CD14-positive monocyte (primary cell): ENCODE measurements at regions not wholly inside any gene's neighbourhood (a gene's known extent, or its start where the extent isn't known, plus 50 kb on each side); places are given as distances from the start of the nearest gene placed in this dataset.

ENCODE experiments used
- DNase-seq, 3 donors: peaks; one replicate each; pipeline ENCODE4 v3.0.0-alpha.2; 2011 to 2022
- H2AFZ ChIP-seq: 2 replicates; pipeline ENCODE4 v1.6.0; 2012; ENCODE audit warnings: mild to moderate bottlenecking, low read depth, low read length, inconsistent platforms; ENCODE audit not compliant: insufficient read depth, poor library complexity, severe bottlenecking
- H3K27ac ChIP-seq, 2 donors: 1 replicate in 1 of 2; 2 replicates in 1 of 2; pipeline ENCODE4 v1.5.1; 2012 to 2013; ENCODE audit warnings: low read length in 2 of 2, control low read depth in 1 of 2, inconsistent platforms in 1 of 2, low read depth in 1 of 2, mild to moderate bottlenecking in 1 of 2
- H3K27me3 ChIP-seq, 2 donors: one replicate each; pipeline versions ENCODE4 v1.6.0 to v1.6.1; 2011 to 2013; ENCODE audit warnings: low read length in 2 of 2; ENCODE audit not compliant: control insufficient read depth in 2 of 2, insufficient read depth in 2 of 2
- H3K36me3 ChIP-seq, 2 donors: replicated peaks in 1 of 2; 1 replicate in 1 of 2; 2 replicates in 1 of 2; pipeline versions ENCODE4 v1.5.1 to v1.6.1; 2012 to 2013; ENCODE audit warnings: low read length in 2 of 2, control low read depth in 1 of 2, inconsistent platforms in 1 of 2, mild to moderate bottlenecking in 1 of 2; ENCODE audit not compliant: insufficient read depth in 2 of 2, control insufficient read depth in 1 of 2
- H3K4me1 ChIP-seq, 2 donors: 1 replicate in 1 of 2; 2 replicates in 1 of 2; pipeline versions ENCODE4 v1.5.1 to v1.6.1; 2012 to 2013; ENCODE audit warnings: low read length in 2 of 2, control low read depth in 1 of 2, inconsistent platforms in 1 of 2, mild to moderate bottlenecking in 1 of 2, moderate library complexity in 1 of 2; ENCODE audit not compliant: insufficient read depth in 2 of 2, control insufficient read depth in 1 of 2
- H3K4me2 ChIP-seq: replicated peaks from 2 replicates; pipeline ENCODE3; 2012; ENCODE audit warnings: low read length, moderate library complexity, mild to moderate bottlenecking; ENCODE audit not compliant: poor library complexity, severe bottlenecking; ENCODE audit errors: extremely low read depth
- H3K4me3 ChIP-seq, 3 experiments: fragments of 200-600 bp in 1 of 3; sonication (generic) in 1 of 3; replicated peaks in 1 of 3; 1 replicate in 2 of 3; 2 replicates in 1 of 3; pipeline ENCODE4 v1.5.1; 2011 to 2013; ENCODE audit warnings: low read length in 3 of 3, mild to moderate bottlenecking in 3 of 3, control low read depth in 2 of 3, low read depth in 2 of 3, inconsistent platforms in 1 of 3, moderate library complexity in 1 of 3
- H3K79me2 ChIP-seq: 2 replicates; pipeline ENCODE4 v1.6.0; 2012; ENCODE audit warnings: mild to moderate bottlenecking, control low read depth, inconsistent platforms, low read length, moderate library complexity; ENCODE audit not compliant: insufficient read depth
- H3K9ac ChIP-seq: 2 replicates; pipeline ENCODE4 v1.6.0; 2017; ENCODE audit warnings: low read length, mild to moderate bottlenecking; ENCODE audit not compliant: insufficient read depth, poor library complexity, severe bottlenecking
- H3K9me3 ChIP-seq, 2 donors: replicated peaks in 1 of 2; 1 replicate in 1 of 2; 2 replicates in 1 of 2; pipeline versions ENCODE4 v1.5.1 to v1.6.1; 2012 to 2013; ENCODE audit warnings: low read length in 2 of 2, control low read depth in 1 of 2; ENCODE audit not compliant: control insufficient read depth in 1 of 2, insufficient read depth in 1 of 2
- H4K20me1 ChIP-seq: 2 replicates; pipeline ENCODE4 v1.6.0; 2012; ENCODE audit warnings: mild to moderate bottlenecking, low read length, control low read depth, moderate library complexity; ENCODE audit not compliant: insufficient read depth
- H3K27ac Mint-ChIP-seq, 7 donors: one replicate each; pipeline ENCODE4 v1.8.0; 2020; ENCODE audit warnings: mild to moderate bottlenecking in 7 of 7, mixed read lengths in 7 of 7, moderate library complexity in 6 of 7, inconsistent platforms in 2 of 7
- H3K27me3 Mint-ChIP-seq, 3 donors: one replicate each; pipeline ENCODE4 v1.8.0; 2021 to 2022; ENCODE audit warnings: low read depth in 3 of 3, mild to moderate bottlenecking in 3 of 3, mixed read lengths in 3 of 3, moderate library complexity in 3 of 3, inconsistent platforms in 1 of 3
- H3K36me3 Mint-ChIP-seq, 2 donors: one replicate each; pipeline ENCODE4 v1.8.0; 2020; ENCODE audit warnings: mixed read lengths in 2 of 2, inconsistent platforms in 1 of 2, mild to moderate bottlenecking in 1 of 2
- H3K4me1 Mint-ChIP-seq: one replicate; pipeline ENCODE4 v1.8.0; 2020; ENCODE audit warnings: mild to moderate bottlenecking, mixed read lengths
- H3K4me3 Mint-ChIP-seq, 2 donors: one replicate each; pipeline ENCODE4 v1.8.0; 2020; ENCODE audit warnings: mild to moderate bottlenecking in 2 of 2, mixed read lengths in 2 of 2, moderate library complexity in 1 of 2
- H3K9me3 Mint-ChIP-seq, 7 donors: one replicate each; pipeline ENCODE4 v1.8.0; 2020 to 2022; ENCODE audit warnings: mixed read lengths in 7 of 7, mild to moderate bottlenecking in 6 of 7, moderate library complexity in 6 of 7, inconsistent platforms in 2 of 7
- CTCF ChIP-seq: fragments of 200-600 bp; IDR thresholded peaks from one replicate; pipeline ENCODE4 v1.8.0; 2022; ENCODE audit warnings: antibody characterized with exemption, mild to moderate bottlenecking
- WGBS: methylation state at CpG from one replicate; pipeline ENCODE4 v1.1.5; 2013; ENCODE audit warnings: missing lambda C conversion rate; ENCODE audit not compliant: insufficient coverage; 5-methylcytosine and 5-hydroxymethylcytosine counted together
- intact Hi-C, 2 donors: fragments of 100-400 bp; cut with micrococcal nuclease; formaldehyde crosslinking; loops; one replicate each; pipeline versions ENCODE4 v1.15.0 to v1.15.1; 2023

- H3K4me3 ChIP-seq, result no peak overlapping the region
- DNase-seq, result no peak
- H3K79me2 ChIP-seq, result no peaks in the 10 kb centered on the region
- no peaks in the 10 kb centered on the region for H3K9me3 ChIP-seq
- no peaks in the 10 kb centered on the region for H3K36me3 ChIP-seq
- no peak overlapping the region for H2AFZ ChIP-seq
- H3K27ac ChIP-seq, result no peak overlapping the region
- no peaks in the 10 kb centered on the region for H4K20me1 ChIP-seq
- WGBS, result no CpG with 5 or more reads among the region's 1 CpG
- peak overlapping the region in 1 of 7 donors; percentile 32 for H3K27ac Mint-ChIP-seq
- no peaks in the 10 kb centered on the region for H3K4me1 ChIP-seq
- H3K4me3 Mint-ChIP-seq, result no peak overlapping the region
- H3K4me1 Mint-ChIP-seq, result peaks cover 2% of the 10 kb centered on the region
- no peak overlapping the region for H3K9ac ChIP-seq
- peaks cover 0 to 2% (median 0%) of the 10 kb centered on the region in 7 donors for H3K9me3 Mint-ChIP-seq
- peaks cover 0 to 2% (median 0%) of the 10 kb centered on the region in 3 donors for H3K27me3 Mint-ChIP-seq
- intact Hi-C loops, result no loop called here
- no peaks in the 10 kb centered on the region for H3K27me3 ChIP-seq
- TF ChIP-seq CTCF, result no peak
- no peaks in the 10 kb centered on the region for H3K36me3 Mint-ChIP-seq
- no peak overlapping the region for H3K4me2 ChIP-seq
Measured at GRCh38 chr12:42002563-42002962, 142.1 kb downstream of the GXYLT1 start.

- Mint-ChIP-seq H3K4me1 (peaks cover 2% of the 10 kb centered on the region), H3K9me3 (peaks cover 0 to 10% (median 4%) of the 10 kb centered on the region in 7 donors), H3K36me3 (no peaks in the 10 kb centered on the region), H3K27ac (no peak overlapping the region), H3K4me3 (peak overlapping the region in 1 of 2 donors; percentile 40), H3K27me3 (peaks cover 0 to 2% (median 0%) of the 10 kb centered on the region in 3 donors)
- Histone ChIP-seq H3K9me3 (no peaks in the 10 kb centered on the region), H3K4me2 (no peak overlapping the region), H2AFZ (peak overlapping the region; percentile 30), H3K4me3 (no peak overlapping the region), H3K27ac (no peak overlapping the region), H3K27me3 (no peaks in the 10 kb centered on the region), H3K9ac (no peak overlapping the region), H4K20me1 (no peaks in the 10 kb centered on the region), H3K4me1 (peaks cover 0 to under 1% of the 10 kb centered on the region in 2 donors), H3K36me3 (no peaks in the 10 kb centered on the region), H3K79me2 (no peaks in the 10 kb centered on the region)
- TF ChIP-seq CTCF, result no peak
- 66% methylated on average over 9 of the region's 14 CpGs for WGBS
- no peak for DNase-seq
- intact Hi-C loops, result no loop called here
Measured at GRCh38 chr12:41998436-41998835, 146.2 kb downstream of the GXYLT1 start.
